ENCODE measurements at regions not wholly inside any gene's neighbourhood (a gene's known extent, or its start where the extent isn't known, plus 50 kb on each side); places are given as distances from the start of the nearest gene placed in this dataset.
"Not testable (repeated sequence)": the region's sequence is repeated elsewhere in the genome, so short reads cannot be mapped to it uniquely, and the experiment has no call there.

GRCh38 chrY:21033363-21033762 is 277.5 kb downstream of the RPS4Y2 start:
- no peak for DNase-seq (ENCODE audit: low read depth in 3 of 3)

DNA sequence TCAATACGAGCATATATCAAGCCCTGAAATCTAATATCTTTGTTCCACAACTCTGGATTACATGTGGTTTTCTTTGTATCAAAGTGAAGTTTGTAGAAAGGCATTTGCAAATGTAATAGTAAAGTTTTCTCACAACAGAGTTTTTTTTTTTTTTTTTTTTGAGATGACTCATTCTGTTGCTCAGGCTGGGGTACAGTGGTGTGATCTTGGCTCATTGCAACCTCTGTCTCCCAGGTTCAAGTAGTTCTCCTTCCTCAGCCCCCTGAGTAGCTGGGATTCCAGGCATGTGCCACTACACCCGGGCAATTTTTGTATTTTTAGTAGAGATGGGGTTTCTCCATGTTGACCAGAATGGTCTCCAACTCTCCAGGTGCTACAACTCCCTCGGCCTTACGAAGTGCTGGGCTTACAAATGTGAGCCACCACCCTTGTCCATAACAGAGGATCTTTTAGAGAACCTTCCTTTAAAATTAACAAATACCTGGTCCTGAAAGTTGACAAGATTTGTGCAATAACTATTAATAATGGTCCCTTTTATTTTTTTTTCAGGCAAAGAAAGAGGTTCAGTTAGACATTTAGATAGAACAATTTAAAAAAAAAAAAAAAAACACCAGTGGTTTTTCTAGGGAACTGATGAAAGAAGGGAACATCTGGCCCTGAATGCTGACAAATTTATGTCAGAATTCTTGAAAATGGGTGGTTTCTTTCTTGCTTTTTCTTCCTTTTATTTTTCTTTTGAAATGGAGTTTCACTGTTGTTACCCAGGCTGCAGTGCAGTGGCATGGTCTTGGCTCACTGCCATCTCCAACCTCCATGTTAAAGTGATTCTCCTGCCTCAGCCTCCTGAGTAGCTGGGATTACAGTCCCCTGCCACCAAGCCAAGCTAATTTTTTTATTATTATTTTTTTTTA is 278.5 kb downstream of the RPS4Y2 start:
- DNase-seq (ENCODE audit: low read depth in 3 of 3) = no peak

DNA sequence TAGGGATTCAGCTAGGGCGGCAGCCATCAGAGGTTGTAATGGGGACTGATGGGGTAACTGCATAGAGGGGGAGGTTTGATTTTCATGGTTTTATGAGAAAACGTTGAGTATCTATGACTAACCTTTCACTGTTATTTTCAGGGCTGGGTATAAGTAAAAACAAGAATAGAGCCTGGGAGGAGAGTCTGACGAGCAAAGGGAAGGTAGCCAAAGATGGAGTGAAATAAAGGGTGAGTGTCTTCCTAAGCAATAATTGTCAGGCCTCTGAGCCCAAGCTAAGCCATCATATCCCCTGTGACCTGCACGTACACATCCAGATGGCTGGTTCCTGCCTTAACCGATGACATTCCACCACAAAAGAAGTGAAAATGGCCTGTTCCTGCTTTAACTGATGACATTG is 281.5 kb downstream of the RPS4Y2 start:
- DNase-seq (ENCODE audit: low read depth in 3 of 3) = not testable (repeated sequence)

- DNase-seq (ENCODE audit: low read depth in 3 of 3) = no peak
Observed at GRCh38 chrY:21039811-21040210, 283.9 kb downstream of the RPS4Y2 start.

DNA sequence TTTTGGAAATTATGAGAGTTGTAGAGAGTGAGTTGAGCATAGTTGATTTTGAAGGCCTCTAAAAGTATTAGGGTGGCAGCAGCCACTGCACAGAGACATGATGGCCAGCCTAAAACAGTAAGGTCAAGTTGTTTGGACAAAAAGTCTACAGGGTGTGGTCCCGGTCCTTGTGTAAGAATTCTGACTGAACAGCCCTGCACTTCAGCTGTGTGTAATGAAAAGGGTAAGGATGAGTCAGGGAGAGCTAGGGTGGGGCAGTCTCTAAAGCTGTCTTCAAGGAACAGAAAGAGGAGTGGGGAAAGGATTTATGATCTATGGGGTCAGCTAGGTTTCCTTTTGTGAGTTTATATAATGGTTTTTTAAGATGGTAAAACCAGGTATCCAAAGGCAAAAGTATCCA is 284.8 kb downstream of the RPS4Y2 start:
- not testable (repeated sequence) for DNase-seq (ENCODE audit: low read depth in 3 of 3)

GRCh38 chrY:21073079-21073478 is 317.2 kb downstream of the RPS4Y2 start:
- no peak for DNase-seq (ENCODE audit: low read depth in 3 of 3)

DNA sequence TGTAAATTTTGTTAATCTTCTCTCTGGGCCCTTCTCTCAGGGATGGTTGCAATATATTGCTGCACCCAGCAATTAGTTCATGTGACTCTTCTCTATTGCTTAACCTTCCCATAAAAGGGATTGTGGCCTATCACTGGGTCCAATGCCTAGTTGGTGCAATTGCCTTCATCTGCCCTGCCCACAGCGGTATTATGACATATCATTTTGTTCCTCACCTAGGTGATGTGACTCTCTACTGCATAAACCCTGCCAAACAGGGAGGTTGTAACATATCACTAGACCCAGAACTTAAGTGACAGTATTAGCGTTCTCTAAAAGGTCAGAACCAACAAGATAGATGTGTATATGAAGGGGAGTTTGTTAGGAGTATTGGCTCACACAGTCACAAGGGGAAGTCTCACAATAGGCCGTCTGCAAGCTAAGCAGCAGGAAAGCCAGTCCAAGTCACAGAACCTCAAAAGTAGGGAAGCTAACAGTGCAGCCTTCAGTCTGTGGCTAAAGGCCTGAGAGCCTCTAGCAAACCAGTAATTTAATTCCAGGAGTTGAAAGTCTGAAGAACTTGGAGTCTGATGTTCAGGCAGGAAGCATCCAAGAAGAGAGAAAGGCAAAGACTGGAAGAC is 317.8 kb downstream of the RPS4Y2 start:
- no peak for DNase-seq (ENCODE audit: low read depth in 3 of 3)

DNA sequence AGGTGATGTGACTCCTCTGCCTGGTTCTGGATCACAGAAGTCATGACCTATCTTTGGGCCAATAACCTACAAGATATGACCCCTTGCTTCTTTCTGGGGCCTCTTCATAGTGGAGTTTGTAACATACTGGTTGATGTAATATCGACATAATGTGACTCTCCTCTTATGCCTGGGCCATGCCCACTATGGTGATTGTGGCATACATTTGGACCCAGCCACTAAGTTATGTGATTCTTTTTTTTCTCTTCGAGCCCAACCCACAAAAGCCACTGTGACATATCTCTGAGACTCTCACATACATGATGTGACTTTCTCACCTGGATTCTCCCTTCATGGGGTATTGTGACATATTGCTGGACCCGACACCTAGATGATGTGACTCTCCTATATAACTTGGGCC is 319.8 kb downstream of the RPS4Y2 start:
- DNase-seq (ENCODE audit: low read depth in 3 of 3) = no peak

DNA sequence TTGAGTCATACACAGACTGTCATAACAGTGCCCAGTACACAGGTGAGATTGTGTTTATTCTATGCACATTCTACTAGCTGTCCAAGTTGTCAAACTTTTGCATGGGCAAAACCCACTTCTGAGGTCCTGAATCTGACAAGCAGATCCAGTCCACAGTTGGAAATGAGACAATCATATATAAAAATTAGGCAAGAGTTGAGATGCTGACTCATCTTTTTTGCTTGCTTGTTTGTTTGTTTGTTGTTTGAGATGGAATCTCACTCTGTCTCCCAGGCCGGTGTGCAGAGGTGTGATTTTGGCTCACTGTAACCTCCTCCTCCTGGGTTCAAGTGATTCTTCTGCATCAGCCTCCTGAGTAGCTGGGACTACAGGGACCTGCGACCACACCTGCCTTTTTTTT is 323.8 kb downstream of the RPS4Y2 start:
- DNase-seq (ENCODE audit: low read depth in 3 of 3) = no peak

DNA sequence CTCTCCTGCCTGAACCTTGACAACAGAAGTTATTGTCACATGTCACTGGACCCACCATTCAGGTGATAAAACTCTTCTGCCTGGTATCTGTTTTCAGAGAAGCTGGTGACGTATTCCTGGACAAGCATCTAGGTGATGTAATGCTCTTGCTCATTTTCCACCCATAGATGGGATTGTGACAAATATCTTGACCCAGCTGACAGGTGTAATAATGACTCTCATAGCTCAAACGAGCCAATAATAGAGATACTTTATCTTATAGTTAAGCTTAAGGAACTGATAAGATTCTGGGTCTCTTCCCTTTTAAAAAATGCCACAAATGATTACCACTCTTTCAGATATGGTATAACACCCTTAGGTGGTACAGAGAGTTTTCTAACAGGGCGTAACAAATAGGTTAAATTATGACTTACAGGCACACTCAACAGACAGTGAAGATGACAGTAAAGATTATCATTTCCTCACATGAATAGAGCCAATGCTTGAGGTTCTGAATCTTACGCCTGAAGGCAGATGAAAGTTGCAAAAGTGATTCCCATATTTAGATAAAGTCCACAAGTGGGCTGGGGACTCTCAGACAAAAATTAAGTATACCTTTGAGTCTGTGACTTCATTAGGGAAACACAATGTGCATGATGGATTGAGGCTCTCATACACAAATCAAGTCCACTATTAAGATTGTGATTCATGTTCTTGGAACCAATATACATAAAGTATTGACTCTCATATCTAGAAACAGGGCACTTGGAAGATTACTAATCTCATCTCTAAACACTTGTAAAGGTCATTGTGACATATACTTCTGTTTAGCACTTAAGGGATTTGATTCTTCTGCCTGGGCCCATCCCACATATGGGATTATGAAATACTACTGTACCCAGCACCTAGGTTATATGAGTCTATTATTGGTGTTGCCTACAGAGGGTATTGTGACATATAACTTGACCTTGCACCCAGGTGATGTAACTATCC is 326.0 kb downstream of the RPS4Y2 start:
- DNase-seq (ENCODE audit: low read depth in 3 of 3) = no peak

DNA sequence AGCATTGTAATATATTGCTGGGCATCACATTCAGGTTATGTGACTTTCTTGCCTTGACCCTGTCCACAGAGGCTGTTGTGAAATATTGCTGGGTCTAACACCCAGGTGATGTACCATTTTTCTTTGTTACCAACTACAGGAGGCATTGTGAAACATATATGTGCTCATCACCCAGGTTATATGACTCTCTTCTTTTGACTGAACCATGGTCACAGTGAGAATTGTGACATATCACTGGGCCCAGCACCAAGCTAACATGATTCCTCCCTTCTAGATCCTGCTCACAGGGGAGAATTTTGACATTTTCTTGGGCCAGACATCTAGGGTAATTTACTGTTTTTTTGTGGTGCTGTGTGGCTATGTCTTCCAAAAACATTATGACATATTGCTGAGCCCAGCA is 326.7 kb downstream of the RPS4Y2 start:
- no peak for DNase-seq (ENCODE audit: low read depth in 3 of 3)

DNA sequence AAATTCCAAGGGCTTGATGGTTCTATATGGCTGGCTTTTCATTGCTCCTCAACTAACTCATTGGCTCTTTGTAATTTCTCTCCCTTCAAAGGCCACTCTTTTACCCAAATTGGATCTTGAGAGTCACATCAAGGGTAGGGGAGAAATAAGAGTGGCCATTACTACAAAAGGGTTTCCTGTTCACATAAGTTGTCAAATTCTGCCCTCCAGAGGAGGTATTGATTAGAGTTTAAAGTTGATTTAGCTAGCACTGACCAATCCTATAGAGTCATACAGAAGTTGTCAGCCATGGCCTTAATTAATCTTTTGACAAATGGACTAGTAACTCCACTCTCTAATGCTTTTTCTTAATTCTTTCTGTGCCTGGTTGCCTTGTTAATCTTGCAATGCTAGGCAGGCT is 336.0 kb downstream of the RPS4Y2 start:
- DNase-seq (ENCODE audit: low read depth in 3 of 3) = no peak

DNA sequence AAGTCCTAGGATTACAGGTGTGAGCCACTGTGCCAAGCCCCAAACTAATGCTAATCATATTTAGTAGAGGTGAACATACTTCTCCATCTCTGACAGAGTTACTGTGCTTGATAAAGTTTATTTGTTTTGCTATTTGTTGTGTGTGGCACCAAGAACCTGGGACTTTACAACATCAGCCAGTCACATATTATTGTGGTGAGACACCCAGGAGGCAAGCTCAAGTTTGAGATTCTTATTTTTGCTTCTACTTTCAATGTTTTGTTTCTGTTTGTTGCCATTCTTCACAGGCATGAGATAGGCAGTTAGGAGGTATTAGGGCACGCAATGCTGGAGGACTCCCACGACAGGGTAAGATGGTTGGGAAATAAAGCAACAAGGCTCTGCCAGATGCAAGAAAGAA is 346.6 kb downstream of the RPS4Y2 start:
- no peak for DNase-seq (ENCODE audit: low read depth in 3 of 3)

DNA sequence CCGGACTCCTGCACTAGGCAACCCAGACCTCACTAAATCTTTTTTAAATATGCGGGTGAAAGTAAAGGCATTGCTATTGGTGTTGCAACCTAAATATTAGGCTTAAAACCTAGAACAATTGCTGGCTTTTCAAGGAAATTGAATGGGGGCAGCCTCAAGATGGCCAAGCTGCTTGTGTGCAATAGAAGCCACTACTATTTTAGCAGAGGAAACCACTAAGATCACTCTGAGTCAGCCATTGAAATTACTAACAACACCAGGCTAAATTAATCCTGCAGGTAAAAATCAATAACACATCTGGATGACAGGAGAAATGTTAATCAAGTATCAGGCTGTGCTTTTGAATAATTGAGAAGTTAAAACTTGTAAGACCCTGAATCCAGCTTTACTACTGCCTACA is 348.0 kb downstream of the RPS4Y2 start:
- no peak for DNase-seq (ENCODE audit: low read depth in 3 of 3)

DNA sequence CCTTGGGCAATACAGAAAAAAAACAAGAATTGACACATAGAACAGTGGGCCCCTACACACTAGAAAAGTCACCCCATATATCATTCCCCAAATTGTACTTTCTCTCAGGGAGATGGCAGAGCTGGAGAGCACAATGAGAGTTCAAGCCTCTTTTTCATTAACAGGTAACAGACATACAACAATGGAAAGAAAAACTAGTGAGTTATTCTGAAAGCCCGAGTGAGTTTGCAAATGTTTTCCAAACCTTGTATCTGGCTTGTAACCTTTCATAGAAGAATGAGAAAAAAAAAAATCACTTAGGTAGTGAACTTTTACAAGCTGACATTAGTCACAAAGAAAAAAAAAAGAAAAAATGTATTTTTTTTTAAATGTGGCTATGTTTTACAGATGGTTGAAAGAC is 349.6 kb downstream of the RPS4Y2 start:
- DNase-seq (ENCODE audit: low read depth in 3 of 3) = no peak

GRCh38 chrY:21111313-21111712 is 355.4 kb downstream of the RPS4Y2 start:
- DNase-seq (ENCODE audit: low read depth in 3 of 3) = no peak

GRCh38 chrY:21121065-21121464 is 365.2 kb downstream of the RPS4Y2 start:
- no peak for DNase-seq (ENCODE audit: low read depth in 3 of 3)

GRCh38 chrY:21135591-21135990 is 375.5 kb upstream of the RBMY1B start:
- DNase-seq (ENCODE audit: low read depth in 3 of 3) = no peak

- DNase-seq (ENCODE audit: low read depth in 3 of 3) = no peak
Observed at GRCh38 chrY:21138056-21138758, 372.9 kb upstream of the RBMY1B start.

- no peak for DNase-seq (ENCODE audit: low read depth in 3 of 3)
Observed at GRCh38 chrY:21146331-21146730, 364.8 kb upstream of the RBMY1B start.

DNA sequence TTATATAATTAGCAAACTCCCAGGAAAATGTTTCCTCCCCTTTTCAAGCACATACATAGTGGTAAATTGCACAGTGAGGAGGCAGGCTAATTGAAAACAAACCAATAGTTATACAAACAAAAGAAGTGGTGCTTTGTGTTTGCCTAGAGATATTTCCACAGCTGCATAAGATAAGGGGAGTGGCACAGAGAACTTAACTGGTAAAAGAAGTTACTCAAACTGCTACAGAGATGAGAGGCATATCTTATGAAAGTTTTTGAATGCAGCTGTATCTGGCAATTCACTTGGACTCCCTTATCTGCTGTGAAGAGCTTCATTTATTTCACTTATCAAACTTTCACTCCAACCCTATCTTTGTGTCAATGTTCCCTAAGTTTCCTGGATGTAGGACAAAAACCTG is 361.2 kb upstream of the RBMY1B start:
- no peak for DNase-seq (ENCODE audit: low read depth in 3 of 3)

DNA sequence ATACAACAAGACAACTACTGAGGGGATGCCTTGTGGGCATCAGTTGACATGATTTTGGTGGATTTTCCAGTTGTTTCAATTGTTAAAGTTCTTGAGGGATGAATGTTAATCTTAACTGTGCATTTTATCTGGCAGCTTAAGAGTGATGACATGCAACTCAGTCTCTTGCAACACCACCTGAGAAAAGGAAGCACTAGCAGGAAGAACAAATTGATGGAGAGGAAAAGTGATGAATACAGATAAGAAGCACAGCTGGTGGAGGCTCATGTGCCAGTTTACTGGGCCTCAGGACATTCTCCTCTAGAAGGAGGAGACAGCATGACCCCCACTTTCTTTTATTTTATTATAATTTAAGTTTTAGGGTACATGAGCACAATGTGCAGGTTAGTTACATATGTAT is 341.3 kb upstream of the RBMY1B start:
- DNase-seq (ENCODE audit: low read depth in 3 of 3) = no peak

Measured in stimulated activated CD4-positive, alpha-beta T cell treated with anti-CD3 and anti-CD28 coated beads, TNF-alpha, amount 100 ng/mL, for 48 hours (primary cell).